OCI-LY7 (cell line): ENCODE measurements at regions not wholly inside any gene's neighbourhood (a gene's known extent, or its start where the extent isn't known, plus 50 kb on each side); places are given as distances from the start of the nearest gene placed in this dataset.

Experiments
- CTCF ChIP-seq: fragments of 200-600 bp; sonication (generic); conservative IDR thresholded peaks from 2 replicates; pipeline ENCODE4 v1.5.1; 2014; ENCODE audit warnings: mild to moderate bottlenecking, antibody characterized with exemption, low read length, moderate library complexity, mixed read lengths
- EZH2phosphoT487 ChIP-seq: fragments of 200-600 bp; sonication (generic); IDR thresholded peaks from 2 replicates; pipeline ENCODE4 v1.6.1; 2018; ENCODE audit warnings: low read depth, borderline replicate concordance, mild to moderate bottlenecking, mixed run types, antibody characterized with exemption, low read length, moderate library complexity, mixed read lengths

DNA sequence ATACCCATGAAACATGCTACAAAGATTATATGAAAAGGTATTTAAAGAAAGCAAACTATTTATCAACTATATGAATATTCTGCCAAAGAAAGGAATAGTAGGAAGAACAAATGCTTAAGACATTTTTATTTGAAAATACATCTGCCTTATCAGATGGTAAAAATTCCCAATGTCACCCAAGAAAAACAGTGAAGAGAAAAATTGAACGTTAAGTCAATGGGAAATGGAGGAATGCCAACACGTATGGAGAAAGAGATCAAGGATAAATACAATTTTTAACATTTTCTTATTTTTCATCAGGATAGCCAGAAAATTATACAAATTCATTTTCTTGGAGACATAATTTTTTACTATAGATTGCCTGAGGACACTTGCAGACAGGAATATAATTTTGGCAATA is 394.2 kb downstream of the ZEB2 start:
- no peak for TF ChIP-seq CTCF
- no peak for TF ChIP-seq EZH2phosphoT487
